Esophagus squamous epithelium (tissue), 5 donors: ENCODE measurements at regions not wholly inside any gene's neighbourhood (a gene's known extent, or its start where the extent isn't known, plus 50 kb on each side); places are given as distances from the start of the nearest gene placed in this dataset.

Experiments
- DNase-seq: peaks from one replicate; lab custom pipeline; 2025; lab: John Stamatoyannopoulos, UW
- H3K27ac ChIP-seq, 4 donors: fragments of 200-600 bp; sonication (generic); one replicate each; pipeline ENCODE4 v1.5.1; 2016 to 2019; ENCODE audit warnings: mild to moderate bottlenecking in 1 of 4
- H3K27me3 ChIP-seq, 4 donors: fragments of 200-600 bp; sonication (generic); 1 replicate in 3 of 4; 2 replicates in 1 of 4; pipeline versions ENCODE4 v1.5.1 to v1.6.0; 2017 to 2021; ENCODE audit warnings: antibody characterized with exemption in 1 of 4
- H3K36me3 ChIP-seq, 3 donors: fragments of 200-600 bp; sonication (generic); one replicate each; pipeline ENCODE4 v1.5.1; 2016 to 2019
- H3K4me1 ChIP-seq, 3 donors: fragments of 200-600 bp; sonication (generic); one replicate each; pipeline ENCODE4 v1.5.1; 2017 to 2019
- H3K4me3 ChIP-seq, 4 donors: fragments of 200-600 bp; sonication (generic); 1 replicate in 3 of 4; 2 replicates in 1 of 4; pipeline ENCODE4 v1.5.1; 2016 to 2019; ENCODE audit warnings: mild to moderate bottlenecking in 2 of 4, moderate library complexity in 1 of 4
- H3K9me3 ChIP-seq, 3 donors: fragments of 200-600 bp; sonication (generic); one replicate each; pipeline ENCODE4 v1.5.1; 2016 to 2019
- POLR2A ChIP-seq, 4 donors: fragments of 450-650 bp; IDR thresholded peaks; one replicate each; pipeline ENCODE4 v1.6.1; 2017; ENCODE audit warnings: antibody characterized with exemption in 4 of 4, mild to moderate bottlenecking in 4 of 4, moderate library complexity in 3 of 4
- WGBS, 2 donors: methylation state at CpG; one replicate each; pipeline ENCODE4 v1.1.5; 2018; 5-methylcytosine and 5-hydroxymethylcytosine counted together
- intact Hi-C: fragments of 100-400 bp; cut with DNase I; formaldehyde crosslinking; loops from one replicate; pipeline ENCODE4 v1.15.0; 2022
- TF ChIP-seq, protein P1 (sequence below), 6 experiments: fragments of 450-650 bp in 4 of 6; fragments of 200-600 bp in 2 of 6; sonication (generic) in 2 of 6; IDR thresholded peaks; one replicate each; pipeline ENCODE4 v1.5.1; 2016 to 2019; ENCODE audit warnings: antibody characterized with exemption in 6 of 6, mild to moderate bottlenecking in 4 of 6, moderate library complexity in 4 of 6
- donor health status: DM: yes; HTN: yes; CAD: no.

DNA sequence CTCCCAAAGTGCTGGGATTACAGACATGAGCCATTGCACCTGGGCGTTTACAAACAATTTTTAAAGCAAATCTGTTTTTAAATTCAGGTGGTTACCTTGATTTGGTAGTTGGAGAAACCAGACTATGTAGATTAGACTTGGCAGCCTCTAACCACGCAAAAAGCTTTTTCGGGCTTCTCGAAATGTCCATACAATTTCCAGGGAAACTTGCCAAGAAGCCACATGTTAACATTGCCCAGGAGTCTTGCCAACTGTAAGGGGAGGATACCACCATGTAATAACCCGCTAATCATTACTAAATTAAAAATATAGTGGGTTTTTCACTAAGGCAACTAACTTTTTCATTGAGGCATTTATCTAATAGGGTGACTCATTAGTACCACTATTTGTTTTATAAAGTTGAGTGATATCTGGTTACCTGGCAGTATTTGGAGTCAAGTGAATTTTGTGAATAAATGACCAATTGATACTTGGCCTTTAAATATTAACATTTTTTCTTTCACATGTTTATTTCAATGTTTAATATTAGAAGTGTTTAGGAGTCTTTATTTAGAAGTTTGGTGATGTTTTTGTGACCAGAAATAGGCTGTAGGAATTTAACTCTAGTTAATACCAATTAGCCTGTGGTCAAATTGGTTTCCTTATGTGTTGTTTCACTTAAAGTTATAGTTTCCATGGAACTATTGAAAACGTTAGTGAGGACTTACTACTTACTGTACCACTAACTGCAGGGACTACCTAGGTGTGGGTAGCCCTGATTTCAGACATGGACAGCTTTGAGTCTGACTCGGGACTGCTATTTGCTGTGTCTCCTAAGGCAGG is 61.3 kb downstream of the CLDN34 start:
- TF ChIP-seq, protein P1, sequence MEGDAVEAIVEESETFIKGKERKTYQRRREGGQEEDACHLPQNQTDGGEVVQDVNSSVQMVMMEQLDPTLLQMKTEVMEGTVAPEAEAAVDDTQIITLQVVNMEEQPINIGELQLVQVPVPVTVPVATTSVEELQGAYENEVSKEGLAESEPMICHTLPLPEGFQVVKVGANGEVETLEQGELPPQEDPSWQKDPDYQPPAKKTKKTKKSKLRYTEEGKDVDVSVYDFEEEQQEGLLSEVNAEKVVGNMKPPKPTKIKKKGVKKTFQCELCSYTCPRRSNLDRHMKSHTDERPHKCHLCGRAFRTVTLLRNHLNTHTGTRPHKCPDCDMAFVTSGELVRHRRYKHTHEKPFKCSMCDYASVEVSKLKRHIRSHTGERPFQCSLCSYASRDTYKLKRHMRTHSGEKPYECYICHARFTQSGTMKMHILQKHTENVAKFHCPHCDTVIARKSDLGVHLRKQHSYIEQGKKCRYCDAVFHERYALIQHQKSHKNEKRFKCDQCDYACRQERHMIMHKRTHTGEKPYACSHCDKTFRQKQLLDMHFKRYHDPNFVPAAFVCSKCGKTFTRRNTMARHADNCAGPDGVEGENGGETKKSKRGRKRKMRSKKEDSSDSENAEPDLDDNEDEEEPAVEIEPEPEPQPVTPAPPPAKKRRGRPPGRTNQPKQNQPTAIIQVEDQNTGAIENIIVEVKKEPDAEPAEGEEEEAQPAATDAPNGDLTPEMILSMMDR (IDR thresholded peaks at IDR 0.05): no peak
- no peak for TF ChIP-seq POLR2A (IDR thresholded peaks at IDR 0.05)
- H3K27ac ChIP-seq: no peak overlapping the region
- no peaks in the 10 kb centered on the region for H3K36me3 ChIP-seq
- intact Hi-C loops: no loop called here
- DNase-seq: no peak
- H3K27me3 ChIP-seq: no peaks in the 10 kb centered on the region
- H3K4me3 ChIP-seq: no peak overlapping the region
- H3K4me1 ChIP-seq: peaks cover 0 to 42% (median 8%) of the 10 kb centered on the region in 3 donors
- WGBS, 2 donors: 38 to 55% methylated on average over 6 to 7 of the region's 7 CpGs
- no peaks in the 10 kb centered on the region for H3K9me3 ChIP-seq

DNA sequence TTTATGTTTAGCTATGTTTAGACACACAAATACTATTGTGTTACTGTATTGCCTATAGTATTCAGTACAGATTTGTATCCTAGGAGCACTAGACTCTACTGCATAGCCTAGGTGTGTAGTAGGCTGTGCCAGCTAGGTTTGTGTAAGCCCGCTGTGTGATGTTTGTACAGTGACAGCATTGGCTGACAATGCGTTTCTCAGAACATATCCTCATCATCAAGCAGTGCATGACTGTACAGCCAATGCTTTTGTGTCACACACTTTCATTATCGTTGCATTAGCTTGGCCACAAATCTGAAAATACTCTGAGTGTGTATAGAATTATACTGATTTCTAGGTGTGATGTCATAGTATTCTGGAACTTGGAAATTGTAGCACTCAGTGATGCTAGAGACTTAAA is 63.4 kb downstream of the CLDN34 start:
- 29 to 66% methylated on average over 2 to 3 of the region's 3 CpGs for WGBS, 2 donors

DNA sequence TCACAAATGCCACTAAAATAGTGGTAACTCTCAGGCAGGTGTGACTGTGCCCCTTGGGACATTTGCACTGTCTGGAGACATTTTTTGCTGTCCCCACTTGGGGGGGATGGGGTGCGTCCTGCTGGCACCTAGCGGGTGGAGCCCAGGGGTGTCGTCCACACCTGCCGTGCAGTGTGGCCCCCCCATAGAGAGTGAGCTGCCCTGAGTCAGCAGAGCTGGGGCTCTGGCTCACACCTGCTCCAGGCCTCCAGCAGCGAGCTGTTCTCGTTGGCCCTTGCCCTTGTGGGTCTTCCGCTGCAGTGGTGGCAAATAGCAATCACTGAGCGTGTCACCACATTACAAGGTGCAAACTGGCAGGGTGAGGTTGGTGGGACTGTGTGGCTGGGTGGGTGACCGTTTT is 64.6 kb downstream of the CLDN34 start:
- Histone ChIP-seq H3K27ac (no peak overlapping the region), H3K36me3 (no peaks in the 10 kb centered on the region), H3K4me3 (no peak overlapping the region), H3K27me3 (no peaks in the 10 kb centered on the region), H3K4me1 (peaks cover 0 to 49% (median 8%) of the 10 kb centered on the region in 3 donors), H3K9me3 (no peaks in the 10 kb centered on the region)
- DNase-seq: no peak
- intact Hi-C loops: no loop called here
- 83% methylated on average over 1 of the region's 9 CpGs; no CpG with 5 or more reads in 1 of the 2 donors for WGBS, 2 donors
- TF ChIP-seq, protein P1 (IDR thresholded peaks at IDR 0.05): no peak
- TF ChIP-seq POLR2A (IDR thresholded peaks at IDR 0.05): no peak

More for the DNA sequence above, 63.4 kb downstream of the CLDN34 start:
- Histone ChIP-seq H3K4me3 (no peak overlapping the region), H3K36me3 (no peaks in the 10 kb centered on the region), H3K27me3 (no peaks in the 10 kb centered on the region), H3K27ac (peak overlapping the region in 1 of 4 donors; percentile 9), H3K4me1 (peaks cover 0 to 49% (median 8%) of the 10 kb centered on the region in 3 donors), H3K9me3 (no peaks in the 10 kb centered on the region)
- intact Hi-C loops: no loop called here
- TF ChIP-seq, protein P1 (IDR thresholded peaks at IDR 0.05): no peak
- TF ChIP-seq POLR2A (IDR thresholded peaks at IDR 0.05): no peak
- no peak for DNase-seq

DNA sequence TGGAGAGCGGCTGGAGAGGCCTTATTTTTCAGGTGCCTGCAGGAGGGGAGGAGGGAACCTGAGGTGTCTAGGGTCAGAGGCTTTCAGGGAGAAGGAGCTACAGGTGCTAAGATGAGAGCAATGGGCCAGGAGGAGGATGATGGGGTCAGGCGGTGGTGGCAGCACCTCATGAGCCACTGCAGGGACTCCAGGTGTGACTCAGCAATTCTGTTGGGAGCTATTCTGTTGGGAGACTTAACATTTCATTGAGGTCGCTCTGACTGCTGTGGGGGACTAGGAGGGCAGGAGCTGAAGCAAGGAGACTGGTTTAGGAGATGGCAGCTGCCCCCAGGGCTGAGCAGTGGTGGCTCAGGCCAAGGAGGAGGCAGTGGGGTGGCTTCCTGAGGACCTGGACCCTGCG is 65.0 kb downstream of the CLDN34 start:
- WGBS, 2 donors: 65 to 100% methylated on average over 1 to 3 of the region's 4 CpGs
- DNase-seq: no peak
- Histone ChIP-seq H3K36me3 (no peaks in the 10 kb centered on the region), H3K4me3 (no peak overlapping the region), H3K9me3 (no peaks in the 10 kb centered on the region), H3K4me1 (peaks cover 0 to 49% (median 8%) of the 10 kb centered on the region in 3 donors), H3K27me3 (no peaks in the 10 kb centered on the region), H3K27ac (peak overlapping the region in 1 of 4 donors; percentile 9)
- intact Hi-C loops: no loop called here
- TF ChIP-seq POLR2A (IDR thresholded peaks at IDR 0.05): no peak
- TF ChIP-seq, protein P1 (IDR thresholded peaks at IDR 0.05): no peak

DNA sequence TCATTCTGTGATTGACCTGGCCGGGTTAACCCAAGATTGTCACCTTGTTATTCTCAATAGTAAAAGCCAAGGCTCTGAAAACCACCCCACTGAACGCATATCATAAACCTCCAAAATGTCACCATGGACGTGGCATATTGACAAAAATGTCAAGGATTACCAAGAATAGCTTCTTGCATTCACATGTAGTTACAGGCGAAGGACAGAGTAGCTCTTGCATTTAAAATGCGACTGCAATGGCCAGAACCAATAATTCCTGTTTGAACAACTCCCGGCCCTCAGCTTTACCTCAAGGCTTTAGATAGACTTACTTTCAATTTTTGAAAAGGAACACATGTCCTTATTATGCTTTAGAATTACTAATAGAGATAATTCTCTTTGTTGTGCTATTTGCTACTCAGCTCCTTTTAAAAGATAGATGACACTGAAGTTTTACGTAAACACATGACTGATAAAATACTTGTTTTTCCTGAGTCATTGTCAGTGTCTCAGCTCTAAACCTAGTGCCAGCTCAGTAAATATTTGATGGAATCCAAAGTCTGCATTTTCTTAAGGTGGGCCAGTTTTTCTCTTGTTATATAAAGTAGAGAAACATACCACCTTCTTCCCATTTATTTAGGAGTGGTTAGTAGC is 66.3 kb downstream of the CLDN34 start:
- no peaks in the 10 kb centered on the region for H3K36me3 ChIP-seq
- no peaks in the 10 kb centered on the region for H3K27me3 ChIP-seq
- WGBS, 2 donors: 31 to 55% methylated on average over 4 to 7 of the region's 7 CpGs
- H3K27ac ChIP-seq: peak overlapping the region in 2 of 4 donors; percentile 25 to 34
- no peak for DNase-seq
- H3K4me3 ChIP-seq: no peak overlapping the region
- no peak for TF ChIP-seq POLR2A (IDR thresholded peaks at IDR 0.05)
- TF ChIP-seq, protein P1 (IDR thresholded peaks at IDR 0.05): no peak
- no peaks in the 10 kb centered on the region for H3K9me3 ChIP-seq
- intact Hi-C loops: no loop called here
- H3K4me1 ChIP-seq: peaks cover 0 to 49% (median 8%) of the 10 kb centered on the region in 3 donors
